Breast epithelium (tissue), 4 donors: ENCODE measurements at regions not wholly inside any gene's neighbourhood (a gene's known extent, or its start where the extent isn't known, plus 50 kb on each side); places are given as distances from the start of the nearest gene placed in this dataset.
A peak's percentile ranks its signal among the peaks of the same experiment; 100 is the strongest.

Source experiments
- DNase-seq, 2 donors: peaks; one replicate each; pipeline ENCODE4 v3.0.0-alpha.2; 2019; ENCODE audit warnings: low spot score in 2 of 2
- H3K27ac ChIP-seq, 2 donors: fragments of 200-600 bp; sonication (generic) in 1 of 2; one replicate each; pipeline ENCODE4 v1.5.1; 2016 to 2019; ENCODE audit warnings: mild to moderate bottlenecking in 1 of 2
- H3K27me3 ChIP-seq, 2 donors: fragments of 200-600 bp; sonication (generic) in 1 of 2; one replicate each; pipeline versions ENCODE4 v1.5.1 to v1.6.0; 2017 to 2019; ENCODE audit warnings: control low read depth in 1 of 2, mild to moderate bottlenecking in 1 of 2
- H3K36me3 ChIP-seq: fragments of 200-600 bp; one replicate; pipeline ENCODE4 v1.5.1; 2019
- H3K4me1 ChIP-seq, 2 donors: fragments of 200-600 bp; sonication (generic); one replicate each; pipeline ENCODE4 v1.5.1; 2016 to 2019; ENCODE audit warnings: control low read depth in 1 of 2
- H3K4me3 ChIP-seq, 3 donors: fragments of 200-600 bp; sonication (generic); 1 replicate in 2 of 3; 2 replicates in 1 of 3; pipeline ENCODE4 v1.5.1; 2016 to 2019; ENCODE audit warnings: mild to moderate bottlenecking in 3 of 3, moderate library complexity in 2 of 3
- H3K9me3 ChIP-seq, 2 donors: fragments of 200-600 bp; sonication (generic) in 1 of 2; one replicate each; pipeline ENCODE4 v1.5.1; 2016 to 2019; ENCODE audit warnings: control low read depth in 1 of 2
- CTCF ChIP-seq, 3 donors: fragments of 450-650 bp; IDR thresholded peaks; one replicate each; pipeline ENCODE4 v1.5.1; 2016 to 2017; ENCODE audit warnings: antibody characterized with exemption in 3 of 3, mild to moderate bottlenecking in 3 of 3, moderate library complexity in 3 of 3
- POLR2A ChIP-seq: fragments of 450-650 bp; IDR thresholded peaks from one replicate; pipeline ENCODE4 v1.6.1; 2016; ENCODE audit warnings: antibody characterized with exemption, mild to moderate bottlenecking, moderate library complexity
- POLR2AphosphoS5 ChIP-seq, 3 donors: sonication (generic); formaldehyde crosslinking; IDR thresholded peaks; one replicate each; pipeline ENCODE4 v1.6.1; 2017; ENCODE audit warnings: antibody characterized with exemption in 3 of 3
- intact Hi-C: fragments of 100-400 bp; cut with DNase I; formaldehyde crosslinking; loops from one replicate; pipeline ENCODE4 v1.15.1; 2023; ENCODE audit warnings: low total_unique reads

- Histone ChIP-seq H3K27ac (no peak overlapping the region), H3K27me3 (peaks cover 0 to 9% of the 10 kb centered on the region in 2 donors), H3K9me3 (no peaks in the 10 kb centered on the region), H3K4me1 (no peaks in the 10 kb centered on the region), H3K4me3 (no peak overlapping the region), H3K36me3 (no peaks in the 10 kb centered on the region)
- TF ChIP-seq POLR2A, result no peak
- TF ChIP-seq POLR2AphosphoS5 (IDR thresholded peaks at IDR 0.05), result no peak
- TF ChIP-seq CTCF (IDR thresholded peaks at IDR 0.05), result no peak
- intact Hi-C loops, result loop anchor here (5.0 kb wide), 1 partner anchor 320 kb away; no protein-coding TSS in a partner anchor
- DNase-seq, result peak in 1 of 2 donors; percentile 27
These were observed 249.0 kb upstream of the WWC1 start for GRCh38 chr5:168042284-168043068.

GRCh38 chr5:168046163-168046562, 245.3 kb upstream of the WWC1 start:
- intact Hi-C loops, result no loop called here
- no peak for TF ChIP-seq CTCF (IDR thresholded peaks at IDR 0.05)
- TF ChIP-seq POLR2A, result no peak
- no peak for TF ChIP-seq POLR2AphosphoS5 (IDR thresholded peaks at IDR 0.05)

GRCh38 chr5:168047043-168047668, 244.3 kb upstream of the WWC1 start:
- no peaks in the 10 kb centered on the region for H3K27me3 ChIP-seq
- no peak overlapping the region for H3K27ac ChIP-seq
- DNase-seq, result peak in 1 of 2 donors; percentile 31
- intact Hi-C loops, result no loop called here
- H3K9me3 ChIP-seq, result no peaks in the 10 kb centered on the region
- no peak overlapping the region for H3K4me3 ChIP-seq
- H3K36me3 ChIP-seq, result no peaks in the 10 kb centered on the region
- TF ChIP-seq POLR2A, result no peak
- TF ChIP-seq CTCF (IDR thresholded peaks at IDR 0.05), result peak in 2 of 3 donors; percentile 26 to 51
- TF ChIP-seq POLR2AphosphoS5 (IDR thresholded peaks at IDR 0.05), result no peak
- H3K4me1 ChIP-seq, result no peaks in the 10 kb centered on the region

More at GRCh38 chr5:168046163-168046562, 245.3 kb upstream of the WWC1 start:
- H3K27ac ChIP-seq, result no peak overlapping the region
- no peak for DNase-seq
- H3K36me3 ChIP-seq, result no peaks in the 10 kb centered on the region
- no peaks in the 10 kb centered on the region for H3K9me3 ChIP-seq
- no peak overlapping the region for H3K4me3 ChIP-seq
- H3K4me1 ChIP-seq, result no peaks in the 10 kb centered on the region
- no peaks in the 10 kb centered on the region for H3K27me3 ChIP-seq

- H3K4me3 ChIP-seq, result no peak overlapping the region
- no peaks in the 10 kb centered on the region for H3K9me3 ChIP-seq
- no peaks in the 10 kb centered on the region for H3K27me3 ChIP-seq
- TF ChIP-seq POLR2A, result no peak
- H3K4me1 ChIP-seq, result no peaks in the 10 kb centered on the region
- no peak overlapping the region for H3K27ac ChIP-seq
- no peaks in the 10 kb centered on the region for H3K36me3 ChIP-seq
- intact Hi-C loops, result no loop called here
- DNase-seq, result no peak
These were observed 243.8 kb upstream of the WWC1 start for GRCh38 chr5:168047669-168048111.

- Histone ChIP-seq H3K4me3 (no peak overlapping the region), H3K27me3 (no peaks in the 10 kb centered on the region)
- intact Hi-C loops, result no loop called here
These were observed 243.0 kb upstream of the WWC1 start for GRCh38 chr5:168048486-168048885.

More at GRCh38 chr5:168048486-168048885, 243.0 kb upstream of the WWC1 start:
- H3K4me1 ChIP-seq, result no peaks in the 10 kb centered on the region
- DNase-seq, result no peak
- no peak overlapping the region for H3K27ac ChIP-seq
- no peaks in the 10 kb centered on the region for H3K9me3 ChIP-seq
- no peak for TF ChIP-seq CTCF (IDR thresholded peaks at IDR 0.05)
- TF ChIP-seq POLR2AphosphoS5 (IDR thresholded peaks at IDR 0.05), result no peak
- no peak for TF ChIP-seq POLR2A
- H3K36me3 ChIP-seq, result no peaks in the 10 kb centered on the region
